SK-N-SH treated with all-trans-retinoic acid at 6 μM for 48 hours (cell line): ENCODE measurements at regions not wholly inside any gene's neighbourhood (a gene's known extent, or its start where the extent isn't known, plus 50 kb on each side); places are given as distances from the start of the nearest gene placed in this dataset.

Source experiments
- ATAC-seq: fragments of 200-7000 bp; cut with Tn5 transposase; 3 replicates; pipeline ENCODE4 v1.9.1; 2020; ENCODE audit warnings: mild to moderate bottlenecking, moderate library complexity
- ARNTL ChIP-seq: fragments of 450-650 bp; formaldehyde crosslinking; IDR thresholded peaks from 2 replicates; pipeline ENCODE4 v1.5.0; 2020; ENCODE audit warnings: low read depth, mild to moderate bottlenecking, moderate library complexity, borderline replicate concordance
- BACH2 ChIP-seq: fragments of 250-450 bp; sonication (Bioruptor Pico); IDR thresholded peaks from 2 replicates; pipeline ENCODE4 v1.9.0; 2021; ENCODE audit warnings: mild to moderate bottlenecking, borderline replicate concordance
- CSRNP3 ChIP-seq: fragments of 250-450 bp; sonication (Bioruptor Pico); IDR thresholded peaks from 2 replicates; pipeline ENCODE4 v1.5.1; 2021; ENCODE audit warnings: mild to moderate bottlenecking, moderate library complexity
- GLIS3 ChIP-seq: fragments of 250-450 bp; sonication (Bioruptor Pico); IDR thresholded peaks from 2 replicates; pipeline ENCODE4 v1.5.0; 2020; ENCODE audit warnings: mild to moderate bottlenecking, moderate library complexity
- ISL1 ChIP-seq: fragments of 250-450 bp; sonication (Bioruptor Pico); IDR thresholded peaks from 2 replicates; pipeline ENCODE4 v2.1.2; 2022; ENCODE audit warnings: mild to moderate bottlenecking, moderate library complexity
- OSR1 ChIP-seq: fragments of 250-450 bp; sonication (Bioruptor Pico); IDR thresholded peaks from 2 replicates; pipeline ENCODE4 v1.8.0; 2022; ENCODE audit warnings: moderate library complexity, mild to moderate bottlenecking, inconsistent platforms
- PATZ1 ChIP-seq: fragments of 250-450 bp; sonication (Bioruptor Pico); IDR thresholded peaks from 2 replicates; pipeline ENCODE4 v1.8.0; 2020; ENCODE audit warnings: mild to moderate bottlenecking, moderate library complexity, borderline replicate concordance
- POU6F1 ChIP-seq: fragments of 250-450 bp; sonication (Bioruptor Pico); IDR thresholded peaks from 2 replicates; pipeline ENCODE4 v1.8.0; 2021; ENCODE audit warnings: low read depth, mild to moderate bottlenecking, moderate library complexity, borderline replicate concordance
- RARB ChIP-seq: fragments of 250-450 bp; sonication (Bioruptor Pico); IDR thresholded peaks from 2 replicates; pipeline ENCODE4 v1.8.0; 2021; ENCODE audit warnings: mild to moderate bottlenecking, moderate library complexity
- SNAI2 ChIP-seq: fragments of 250-450 bp; sonication (Bioruptor Pico); IDR thresholded peaks from 2 replicates; pipeline ENCODE4 v1.5.0; 2020; ENCODE audit warnings: mild to moderate bottlenecking, moderate library complexity
- TCF4 ChIP-seq: fragments of 250-450 bp; sonication (Bioruptor Pico); IDR thresholded peaks from 2 replicates; pipeline ENCODE4 v1.8.0; 2021; ENCODE audit warnings: mild to moderate bottlenecking, moderate library complexity, borderline replicate concordance
- TOX ChIP-seq: fragments of 250-450 bp; sonication (Bioruptor Pico); IDR thresholded peaks from 2 replicates; pipeline ENCODE4 v1.8.0; 2021; ENCODE audit warnings: mild to moderate bottlenecking, moderate library complexity, borderline replicate concordance
- TSHZ2 ChIP-seq: fragments of 250-450 bp; sonication (Bioruptor Pico); IDR thresholded peaks from 2 replicates; pipeline ENCODE4 v1.5.0; 2020; ENCODE audit warnings: mild to moderate bottlenecking, moderate library complexity
- ZC3H10 ChIP-seq: fragments of 250-450 bp; sonication (Bioruptor Pico); IDR thresholded peaks from 2 replicates; pipeline ENCODE4 v1.5.1; 2021; ENCODE audit warnings: mild to moderate bottlenecking, moderate library complexity
- ZFP3 ChIP-seq: fragments of 250-450 bp; sonication (Bioruptor Pico); IDR thresholded peaks from 2 replicates; pipeline ENCODE4 v1.5.0; 2020; ENCODE audit warnings: mild to moderate bottlenecking, moderate library complexity
- ZNF565 ChIP-seq: fragments of 450-650 bp; formaldehyde crosslinking; conservative IDR thresholded peaks from 2 replicates; pipeline ENCODE4 v1.5.0; 2020; ENCODE audit warnings: low read depth, mild to moderate bottlenecking, moderate library complexity
- ZNF70 ChIP-seq: fragments of 450-650 bp; formaldehyde crosslinking; IDR thresholded peaks from 2 replicates; pipeline ENCODE4 v1.5.0; 2020; ENCODE audit warnings: mild to moderate bottlenecking, moderate library complexity
- TF ChIP-seq, protein P1 (sequence below): fragments of 250-450 bp; sonication (Bioruptor Pico); IDR thresholded peaks from 2 replicates; pipeline ENCODE4 v1.5.1; 2020; ENCODE audit warnings: low read depth, mild to moderate bottlenecking, moderate library complexity

- no peak for ATAC-seq
- TF ChIP-seq TSHZ2 (CRISPR knock-in tag) (no peak), ISL1 (no peak), TCF4 (CRISPR knock-in tag) (no peak), ZFP3 (CRISPR knock-in tag) (no peak), GLIS3 (CRISPR knock-in tag) (no peak), ZNF70 (CRISPR knock-in tag) (no peak), BACH2 (no peak), ZC3H10 (no peak), OSR1 (CRISPR knock-in tag) (no peak)
- TF ChIP-seq, protein P1, sequence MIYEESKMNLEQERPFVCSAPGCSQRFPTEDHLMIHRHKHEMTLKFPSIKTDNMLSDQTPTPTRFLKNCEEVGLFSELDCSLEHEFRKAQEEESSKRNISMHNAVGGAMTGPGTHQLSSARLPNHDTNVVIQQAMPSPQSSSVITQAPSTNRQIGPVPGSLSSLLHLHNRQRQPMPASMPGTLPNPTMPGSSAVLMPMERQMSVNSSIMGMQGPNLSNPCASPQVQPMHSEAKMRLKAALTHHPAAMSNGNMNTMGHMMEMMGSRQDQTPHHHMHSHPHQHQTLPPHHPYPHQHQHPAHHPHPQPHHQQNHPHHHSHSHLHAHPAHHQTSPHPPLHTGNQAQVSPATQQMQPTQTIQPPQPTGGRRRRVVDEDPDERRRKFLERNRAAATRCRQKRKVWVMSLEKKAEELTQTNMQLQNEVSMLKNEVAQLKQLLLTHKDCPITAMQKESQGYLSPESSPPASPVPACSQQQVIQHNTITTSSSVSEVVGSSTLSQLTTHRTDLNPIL (CRISPR knock-in tag) = no peak
Measured at GRCh38 chr10:78384049-78384431, 350.4 kb downstream of the RPS24 start.

DNA sequence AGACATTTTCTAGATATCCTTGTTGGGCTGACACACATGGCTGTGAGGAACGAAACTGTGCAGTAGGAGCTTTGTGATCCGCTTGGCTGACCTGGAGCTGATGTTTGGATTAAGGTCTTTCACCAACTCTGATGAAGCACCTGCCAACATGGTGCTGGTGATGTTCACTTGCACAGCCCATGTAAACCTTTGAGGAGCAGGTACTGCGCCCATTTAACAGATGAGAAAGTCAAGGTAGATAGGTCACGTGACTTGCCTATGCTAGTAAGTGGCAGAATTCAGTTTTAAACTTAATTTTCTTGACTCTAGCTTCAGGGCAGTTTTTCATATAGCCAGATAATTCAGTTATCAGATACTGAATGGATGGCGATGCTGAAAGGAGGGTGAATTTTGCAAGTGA, 351.9 kb downstream of the RPS24 start:
- no peak for ATAC-seq
- no peak for TF ChIP-seq ZFP3 (CRISPR knock-in tag)

DNA sequence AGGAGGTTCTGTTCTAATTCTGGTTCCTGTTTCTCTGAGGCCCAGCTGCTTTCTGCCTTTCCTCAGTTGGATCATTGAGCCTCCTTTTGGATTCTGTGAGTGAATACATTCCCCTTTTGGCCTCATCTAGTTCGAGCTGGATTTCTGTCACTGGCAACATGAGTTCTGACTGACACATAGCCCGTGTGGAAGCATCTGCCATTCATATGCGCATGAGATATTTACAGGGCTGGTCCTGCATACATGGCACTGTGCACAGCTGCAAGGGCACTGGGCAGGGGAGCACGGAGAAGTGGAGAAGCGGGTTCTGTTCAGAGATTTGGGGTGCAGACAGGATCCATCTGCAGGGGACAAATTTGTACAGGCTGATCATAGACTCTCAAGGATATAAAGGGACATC, 352.8 kb downstream of the RPS24 start:
- TF ChIP-seq, protein P1 (CRISPR knock-in tag) = no peak
- no peak for TF ChIP-seq TOX
- TF ChIP-seq CSRNP3 (CRISPR knock-in tag) = no peak
- no peak for ATAC-seq

GRCh38 chr10:78388331-78389050, 354.8 kb downstream of the RPS24 start:
- ATAC-seq = no peak
- TF ChIP-seq ZNF565 (CRISPR knock-in tag) (no peak), TCF4 (CRISPR knock-in tag) (no peak), TSHZ2 (CRISPR knock-in tag) (no peak)

DNA sequence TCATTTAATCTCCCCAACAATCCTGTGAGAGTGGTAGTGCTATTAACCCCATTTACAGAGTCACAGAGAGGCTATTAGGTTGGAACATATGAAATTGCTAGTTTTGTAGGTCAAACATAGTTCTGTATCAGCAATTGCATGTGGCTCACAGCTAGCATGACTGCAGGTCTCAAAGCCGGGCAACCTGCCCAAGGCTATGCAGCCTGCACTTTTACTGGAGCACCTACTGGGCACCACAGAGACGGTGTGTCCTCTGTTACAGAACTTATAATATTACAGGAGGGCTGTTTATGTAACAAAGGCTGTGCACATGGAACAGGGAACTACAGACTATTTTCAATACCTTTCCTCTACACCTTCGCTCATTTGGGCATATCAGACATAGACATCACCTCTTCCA, 355.8 kb downstream of the RPS24 start:
- TF ChIP-seq PATZ1 (CRISPR knock-in tag) (no peak), ISL1 (no peak), ZC3H10 (no peak), SNAI2 (no peak), RARB (no peak), POU6F1 (CRISPR knock-in tag) (no peak), CSRNP3 (CRISPR knock-in tag) (no peak), ARNTL (CRISPR knock-in tag) (no peak), ZNF565 (CRISPR knock-in tag) (no peak)
- TF ChIP-seq, all 23 proteins: peak for 0
- no peak for ATAC-seq
